ENCODE measurements at regions not wholly inside any gene's neighbourhood (a gene's known extent, or its start where the extent isn't known, plus 50 kb on each side); places are given as distances from the start of the nearest gene placed in this dataset.

DNA sequence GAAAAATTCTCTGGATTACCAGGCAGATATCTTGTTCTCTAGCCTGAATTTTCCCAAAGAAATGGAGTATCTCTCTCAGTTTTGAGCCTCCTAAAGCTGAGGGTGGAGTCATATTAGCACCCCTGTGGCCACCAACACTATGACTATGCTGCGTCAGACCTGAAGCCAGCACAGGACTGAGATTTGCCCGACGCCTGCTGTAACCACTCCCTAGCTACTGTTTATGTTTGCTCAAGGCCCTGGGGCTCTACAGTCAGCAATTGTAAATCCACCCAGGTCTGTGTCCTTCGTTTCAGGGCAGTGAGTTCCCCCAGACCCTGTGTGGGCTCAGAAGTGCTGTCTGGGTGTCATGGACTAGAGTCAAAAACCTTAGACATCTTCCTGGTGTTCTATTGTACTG is 61.4 kb downstream of the ZXDA start:
- no peak for DNase-seq (ENCODE audit: low read depth)

GRCh38 chrX:57822818-57823217 is 87.4 kb downstream of the ZXDA start:
- DNase-seq (ENCODE audit: low read depth): no peak

GRCh38 chrX:57822398-57822797 is 87.9 kb downstream of the ZXDA start:
- DNase-seq (ENCODE audit: low read depth): no peak

- peak; percentile 66 for DNase-seq (ENCODE audit: low read depth)
These were observed 88.4 kb downstream of the ZXDA start for GRCh38 chrX:57821703-57822387.

DNA sequence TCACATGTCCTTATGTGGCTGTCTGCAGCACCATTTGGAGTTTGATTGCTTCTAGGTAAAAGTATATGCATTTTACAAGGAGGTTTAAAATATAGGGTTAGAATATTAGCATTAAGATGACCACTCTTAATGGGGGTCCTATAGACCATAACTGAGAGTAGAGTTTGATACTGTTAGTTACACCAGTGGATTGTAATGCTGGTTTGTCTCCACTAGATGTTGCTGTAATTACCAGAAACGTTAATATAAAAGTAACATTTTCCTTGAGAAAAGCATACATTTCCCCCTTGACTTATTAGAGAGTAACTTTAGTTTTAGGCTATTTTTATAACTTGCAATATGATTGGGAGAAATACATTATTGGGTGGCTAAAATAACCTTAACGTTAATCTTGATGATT is 93.0 kb downstream of the ZXDA start:
- no peak for DNase-seq (ENCODE audit: low read depth)

DNA sequence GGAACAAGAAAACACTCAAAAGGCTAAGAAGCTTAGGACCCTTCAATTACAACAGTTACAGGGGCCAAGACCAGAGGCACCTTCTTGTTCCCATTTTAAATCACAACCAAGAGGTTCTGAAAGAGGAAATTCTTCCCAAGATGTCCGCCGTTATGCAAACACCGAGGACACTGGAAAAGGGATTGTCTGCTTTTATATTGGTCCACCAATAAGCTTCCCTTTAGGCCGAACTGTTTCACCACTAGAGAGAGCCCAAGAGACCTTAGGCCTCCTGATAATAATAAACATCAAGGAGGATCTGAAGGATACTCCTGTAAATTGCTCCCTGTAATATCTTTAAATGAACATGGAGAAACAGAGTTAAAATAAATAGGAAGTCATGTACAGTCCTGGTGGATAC is 92.6 kb upstream of the NLRP2B start:
- DNase-seq (ENCODE audit: low read depth): peak; percentile 29

GRCh38 chrX:57771689-57772088 is 91.6 kb upstream of the NLRP2B start:
- peak; percentile 66 for DNase-seq (ENCODE audit: low read depth)

DNA sequence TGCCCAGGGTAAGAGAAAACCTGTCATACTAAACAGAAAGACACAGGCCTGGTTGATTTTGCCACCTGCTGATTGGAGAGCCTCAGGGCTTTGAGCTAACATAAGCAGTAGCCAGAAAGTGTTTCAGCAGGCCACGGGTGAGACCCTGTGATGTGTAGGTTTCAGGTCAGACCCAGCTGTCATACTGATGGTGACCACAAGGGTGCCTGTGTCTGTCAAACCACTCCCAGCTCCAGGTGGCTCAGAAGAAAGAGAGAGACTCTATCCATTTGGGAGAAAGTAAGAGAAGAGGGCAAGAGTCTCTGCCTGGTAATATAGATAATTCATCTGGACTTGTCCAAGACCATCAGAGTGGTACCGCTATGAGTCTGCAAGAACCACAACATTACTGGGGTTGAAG is 72.8 kb upstream of the NLRP2B start:
- DNase-seq (ENCODE audit: low read depth): no peak

- DNase-seq (ENCODE audit: low read depth): no peak
These were observed 61.0 kb upstream of the NLRP2B start for GRCh38 chrX:57741107-57741506.

DNA sequence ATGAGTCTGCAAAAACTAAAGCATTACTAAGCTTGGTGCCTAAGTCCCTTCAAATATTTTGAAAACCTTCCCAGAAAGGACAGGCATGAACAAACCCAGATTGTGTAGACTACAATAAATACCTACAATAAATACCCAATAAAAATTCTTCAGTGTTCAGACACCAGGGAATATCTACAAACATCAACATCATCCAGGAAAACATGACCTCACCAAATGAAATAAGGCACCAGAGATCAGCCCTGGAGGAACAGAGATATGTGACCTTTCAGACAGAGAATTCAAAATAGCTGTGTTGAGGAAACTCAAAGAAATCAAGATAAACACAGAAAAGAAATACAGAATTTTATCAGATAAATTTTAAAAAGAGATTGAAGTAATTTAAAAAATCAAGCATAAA is 57.8 kb upstream of the NLRP2B start:
- no peak for DNase-seq (ENCODE audit: low read depth)

Measured in LHCN-M2 (cell line).